Liver (tissue), 8 donors: ENCODE measurements at regions not wholly inside any gene's neighbourhood (a gene's known extent, or its start where the extent isn't known, plus 50 kb on each side); places are given as distances from the start of the nearest gene placed in this dataset.
A peak's percentile ranks its signal among the peaks of the same experiment; 100 is the strongest.

ENCODE experiments used
- DNase-seq: peaks from one replicate; pipeline ENCODE4 v3.0.0-alpha.2; 2017; ENCODE audit warnings: low spot score
- H3K27ac ChIP-seq, 2 donors: one replicate each; pipeline ENCODE4 v1.7.0; 2013; ENCODE audit warnings: inconsistent platforms in 2 of 2, low read length in 2 of 2, control low read depth in 1 of 2, low read depth in 1 of 2, mild to moderate bottlenecking in 1 of 2
- H3K27me3 ChIP-seq, 4 donors: one replicate each; pipeline versions ENCODE4 v1.6.1 to v1.7.0; 2013; ENCODE audit warnings: low read length in 3 of 4, inconsistent platforms in 1 of 4, mild to moderate bottlenecking in 1 of 4, moderate library complexity in 1 of 4; ENCODE audit not compliant: control insufficient read depth in 4 of 4, insufficient read depth in 4 of 4
- H3K36me3 ChIP-seq, 4 donors: one replicate each; pipeline versions ENCODE4 v1.6.1 to v1.7.0; 2013; ENCODE audit warnings: low read length in 3 of 4, mild to moderate bottlenecking in 3 of 4, low read depth in 1 of 4, moderate library complexity in 1 of 4; ENCODE audit not compliant: control insufficient read depth in 4 of 4, insufficient read depth in 3 of 4
- H3K4me1 ChIP-seq, 4 donors: one replicate each; pipeline versions ENCODE4 v1.6.1 to v1.7.0; 2013; ENCODE audit warnings: low read length in 3 of 4, mild to moderate bottlenecking in 3 of 4, moderate library complexity in 1 of 4; ENCODE audit not compliant: control insufficient read depth in 4 of 4, insufficient read depth in 4 of 4
- H3K4me3 ChIP-seq, 3 donors: one replicate each; pipeline versions ENCODE4 v1.6.1 to v1.7.0; 2013; ENCODE audit warnings: low read length in 3 of 3, control low read depth in 1 of 3, low read depth in 1 of 3, mild to moderate bottlenecking in 1 of 3
- H3K9ac ChIP-seq, 2 donors: one replicate each; pipeline ENCODE4 v1.7.0; 2013; ENCODE audit warnings: low read length in 2 of 2, mild to moderate bottlenecking in 2 of 2, moderate library complexity in 2 of 2, control low read depth in 1 of 2, low read depth in 1 of 2
- H3K9me3 ChIP-seq, 4 donors: one replicate each; pipeline versions ENCODE4 v1.6.1 to v1.7.0; 2013; ENCODE audit warnings: low read length in 3 of 4; ENCODE audit not compliant: control insufficient read depth in 4 of 4
- CTCF ChIP-seq: fragments of 150-350 bp; IDR thresholded peaks from 2 replicates; pipeline ENCODE4 v1.5.1; 2017; ENCODE audit warnings: improper control_type of control experiment, low read depth, low read length; ENCODE audit not compliant: missing input control
- EGR1 ChIP-seq, 2 donors: IDR thresholded peaks; 2 replicates each; pipeline ENCODE4 v1.6.1; 2016 to 2018; ENCODE audit warnings: antibody characterized with exemption in 2 of 2, low read depth in 2 of 2
- FOXA1 ChIP-seq: IDR thresholded peaks from 2 replicates; pipeline ENCODE4 v1.6.1; 2016; ENCODE audit warnings: antibody characterized with exemption
- FOXA2 ChIP-seq: IDR thresholded peaks from 2 replicates; pipeline ENCODE4 v1.6.1; 2016; ENCODE audit warnings: antibody characterized with exemption
- GABPA ChIP-seq, 2 donors: IDR thresholded peaks in 1 of 2; conservative IDR thresholded peaks in 1 of 2; 2 replicates each; pipeline ENCODE4 v1.6.1; 2016; ENCODE audit warnings: antibody characterized with exemption in 2 of 2, mild to moderate bottlenecking in 1 of 2, moderate library complexity in 1 of 2
- HNF4A ChIP-seq, 2 donors: conservative IDR thresholded peaks; 2 replicates each; pipeline ENCODE4 v1.6.1; 2016; ENCODE audit warnings: antibody characterized with exemption in 2 of 2, mild to moderate bottlenecking in 2 of 2
- HNF4G ChIP-seq: IDR thresholded peaks from 2 replicates; pipeline ENCODE4 v1.6.1; 2016; ENCODE audit warnings: antibody characterized with exemption
- JUND ChIP-seq, 2 donors: IDR thresholded peaks; 2 replicates each; pipeline ENCODE4 v1.6.1; 2016; ENCODE audit warnings: antibody characterized with exemption in 2 of 2
- NR2F2 ChIP-seq: IDR thresholded peaks from 2 replicates; pipeline ENCODE4 v1.6.1; 2016; ENCODE audit warnings: antibody characterized with exemption
- RAD21 ChIP-seq, 2 donors: IDR thresholded peaks; 2 replicates each; pipeline ENCODE4 v1.6.1; 2016; ENCODE audit warnings: antibody characterized with exemption in 2 of 2, mild to moderate bottlenecking in 2 of 2
- RXRA ChIP-seq, 2 donors: IDR thresholded peaks; 2 replicates each; pipeline ENCODE4 v1.6.1; 2017 to 2018; ENCODE audit warnings: antibody characterized with exemption in 2 of 2, mild to moderate bottlenecking in 1 of 2
- SP1 ChIP-seq: IDR thresholded peaks from 2 replicates; pipeline ENCODE4 v1.6.1; 2018; ENCODE audit warnings: antibody characterized with exemption, mild to moderate bottlenecking
- TAF1 ChIP-seq: conservative IDR thresholded peaks from 2 replicates; pipeline ENCODE4 v1.6.1; 2016; ENCODE audit warnings: antibody characterized with exemption, mild to moderate bottlenecking
- YY1 ChIP-seq: IDR thresholded peaks from 2 replicates; pipeline ENCODE4 v1.6.1; 2016; ENCODE audit warnings: antibody characterized with exemption, mild to moderate bottlenecking
- WGBS: extraction: QIAGEN DNeasy Blood & Tissue Kit; methylation state at CpG from one replicate; pipeline ENCODE4 v1.1.7; 2013; 5-methylcytosine and 5-hydroxymethylcytosine counted together
- TF ChIP-seq, protein P1 (sequence below): IDR thresholded peaks from 2 replicates; pipeline ENCODE4 v1.6.1; 2016; ENCODE audit warnings: antibody characterized with exemption, mild to moderate bottlenecking
- TF ChIP-seq, protein P2 (sequence below): IDR thresholded peaks from 2 replicates; pipeline ENCODE4 v1.6.1; 2016; ENCODE audit warnings: antibody characterized with exemption
- TF ChIP-seq, protein P3 (sequence below): IDR thresholded peaks from 2 replicates; pipeline ENCODE4 v1.6.1; 2016; ENCODE audit warnings: antibody characterized with exemption
- donor health status: healthy.
- donor health status: healthy.
- donor health status: healthy.
- donor health status: healthy.
- donor health status: healthy.

DNA sequence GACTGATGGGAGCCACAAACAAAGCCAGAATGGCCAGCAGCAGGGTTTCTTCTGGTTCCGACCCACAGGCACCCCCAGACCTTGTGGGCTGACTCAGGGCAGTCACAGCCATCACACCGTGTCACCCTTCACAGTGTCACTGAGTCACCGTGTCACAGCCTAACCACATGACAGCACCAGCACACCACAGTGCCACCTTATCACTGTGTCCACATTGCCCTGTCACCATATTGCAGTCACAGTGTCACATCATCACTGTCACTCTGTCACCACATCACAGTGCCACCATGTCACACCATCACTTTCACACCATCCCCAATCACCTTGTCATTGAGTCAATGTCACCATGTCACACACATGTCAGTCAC, 77.0 kb downstream of the OAT start:
- Histone ChIP-seq H3K4me3 (no peak overlapping the region), H3K9ac (no peak overlapping the region), H3K27ac (no peak overlapping the region), H3K9me3 (no peaks in the 10 kb centered on the region), H3K27me3 (no peaks in the 10 kb centered on the region), H3K36me3 (no peaks in the 10 kb centered on the region), H3K4me1 (no peaks in the 10 kb centered on the region)
- TF ChIP-seq RAD21 (IDR thresholded peaks at IDR 0.05) (no peak), EGR1 (IDR thresholded peaks at IDR 0.05; ENCODE audit: low read depth in 2 of 2) (no peak), RXRA (IDR thresholded peaks at IDR 0.05) (no peak), JUND (IDR thresholded peaks at IDR 0.05) (no peak), HNF4A (conservative IDR thresholded peaks at IDR 0.05) (no peak), SP1 (no peak), FOXA2 (no peak), HNF4G (no peak), YY1 (no peak), CTCF (no peak), FOXA1 (no peak)
- TF ChIP-seq, protein P1, sequence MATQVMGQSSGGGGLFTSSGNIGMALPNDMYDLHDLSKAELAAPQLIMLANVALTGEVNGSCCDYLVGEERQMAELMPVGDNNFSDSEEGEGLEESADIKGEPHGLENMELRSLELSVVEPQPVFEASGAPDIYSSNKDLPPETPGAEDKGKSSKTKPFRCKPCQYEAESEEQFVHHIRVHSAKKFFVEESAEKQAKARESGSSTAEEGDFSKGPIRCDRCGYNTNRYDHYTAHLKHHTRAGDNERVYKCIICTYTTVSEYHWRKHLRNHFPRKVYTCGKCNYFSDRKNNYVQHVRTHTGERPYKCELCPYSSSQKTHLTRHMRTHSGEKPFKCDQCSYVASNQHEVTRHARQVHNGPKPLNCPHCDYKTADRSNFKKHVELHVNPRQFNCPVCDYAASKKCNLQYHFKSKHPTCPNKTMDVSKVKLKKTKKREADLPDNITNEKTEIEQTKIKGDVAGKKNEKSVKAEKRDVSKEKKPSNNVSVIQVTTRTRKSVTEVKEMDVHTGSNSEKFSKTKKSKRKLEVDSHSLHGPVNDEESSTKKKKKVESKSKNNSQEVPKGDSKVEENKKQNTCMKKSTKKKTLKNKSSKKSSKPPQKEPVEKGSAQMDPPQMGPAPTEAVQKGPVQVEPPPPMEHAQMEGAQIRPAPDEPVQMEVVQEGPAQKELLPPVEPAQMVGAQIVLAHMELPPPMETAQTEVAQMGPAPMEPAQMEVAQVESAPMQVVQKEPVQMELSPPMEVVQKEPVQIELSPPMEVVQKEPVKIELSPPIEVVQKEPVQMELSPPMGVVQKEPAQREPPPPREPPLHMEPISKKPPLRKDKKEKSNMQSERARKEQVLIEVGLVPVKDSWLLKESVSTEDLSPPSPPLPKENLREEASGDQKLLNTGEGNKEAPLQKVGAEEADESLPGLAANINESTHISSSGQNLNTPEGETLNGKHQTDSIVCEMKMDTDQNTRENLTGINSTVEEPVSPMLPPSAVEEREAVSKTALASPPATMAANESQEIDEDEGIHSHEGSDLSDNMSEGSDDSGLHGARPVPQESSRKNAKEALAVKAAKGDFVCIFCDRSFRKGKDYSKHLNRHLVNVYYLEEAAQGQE = no peak
- TF ChIP-seq, protein P2, sequence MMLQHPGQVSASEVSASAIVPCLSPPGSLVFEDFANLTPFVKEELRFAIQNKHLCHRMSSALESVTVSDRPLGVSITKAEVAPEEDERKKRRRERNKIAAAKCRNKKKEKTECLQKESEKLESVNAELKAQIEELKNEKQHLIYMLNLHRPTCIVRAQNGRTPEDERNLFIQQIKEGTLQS = no peak
- TF ChIP-seq, protein P3, sequence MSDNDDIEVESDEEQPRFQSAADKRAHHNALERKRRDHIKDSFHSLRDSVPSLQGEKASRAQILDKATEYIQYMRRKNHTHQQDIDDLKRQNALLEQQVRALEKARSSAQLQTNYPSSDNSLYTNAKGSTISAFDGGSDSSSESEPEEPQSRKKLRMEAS = no peak
- WGBS = 70% methylated on average over 3 of the region's 3 CpGs
- DNase-seq = no peak

- no peaks in the 10 kb centered on the region for H3K4me1 ChIP-seq
- H3K9me3 ChIP-seq = no peaks in the 10 kb centered on the region
- H3K27ac ChIP-seq = peak overlapping the region in 1 of 2 donors; percentile 37
- no peak overlapping the region for H3K9ac ChIP-seq
- no peak for DNase-seq
- no peak overlapping the region for H3K4me3 ChIP-seq
- 81% methylated on average over 10 of the region's 10 CpGs for whole genome bisulfite sequencing
- no peaks in the 10 kb centered on the region for H3K36me3 ChIP-seq
- no peaks in the 10 kb centered on the region for H3K27me3 ChIP-seq
- TF ChIP-seq RAD21 (IDR thresholded peaks at IDR 0.05) (no peak), EGR1 (IDR thresholded peaks at IDR 0.05; ENCODE audit: low read depth in 2 of 2) (no peak), HNF4G (no peak), RXRA (IDR thresholded peaks at IDR 0.05) (peak in 1 of 2 donors; percentile 26), HNF4A (conservative IDR thresholded peaks at IDR 0.05) (no peak), FOXA2 (no peak), CTCF (no peak), GABPA (IDR thresholded peaks at IDR 0.05 in 1 of 2, conservative IDR thresholded peaks at IDR 0.05 in 1 of 2) (no peak), NR2F2 (peak; percentile 69), TAF1 (no peak)
- TF ChIP-seq, protein P3 = no peak
- TF ChIP-seq, protein P2 = no peak
- TF ChIP-seq, protein P1 = no peak
Observed at GRCh38 chr10:124340033-124340760, 78.5 kb downstream of the OAT start.
